ENCODE measurements at regions not wholly inside any gene's neighbourhood (a gene's known extent, or its start where the extent isn't known, plus 50 kb on each side); places are given as distances from the start of the nearest gene placed in this dataset.
"Not testable (repeated sequence)": the region's sequence is repeated elsewhere in the genome, so short reads cannot be mapped to it uniquely, and the experiment has no call there.

- not testable (repeated sequence) for DNase-seq (ENCODE audit: low read depth in 2 of 2)
Measured at GRCh38 chr21:28011970-28012369, 980.7 kb downstream of the LTN1 start.

DNA sequence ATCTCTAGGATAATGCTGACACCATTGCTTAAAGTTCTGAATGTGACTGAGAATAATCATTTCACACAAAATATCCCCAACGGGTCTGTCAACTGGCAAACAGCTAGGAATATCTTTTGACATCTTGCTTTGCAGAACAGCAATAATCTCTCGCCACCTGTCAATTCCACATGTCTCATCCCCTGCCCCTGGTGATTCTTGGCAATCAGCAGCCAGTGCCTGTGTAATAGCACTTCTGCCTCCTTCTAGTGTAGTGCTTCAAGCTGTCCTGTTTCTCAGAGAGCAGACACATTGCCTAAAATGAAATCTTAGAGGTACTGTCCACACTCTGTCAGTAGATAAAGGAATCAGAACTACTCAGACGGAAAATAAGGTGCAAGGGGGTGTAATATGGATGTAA, 984.4 kb downstream of the LTN1 start:
- DNase-seq (ENCODE audit: low read depth in 2 of 2): not testable (repeated sequence)

- DNase-seq (ENCODE audit: low read depth in 2 of 2): not testable (repeated sequence)
Measured at GRCh38 chr21:28003627-28004026, 989.0 kb downstream of the LTN1 start.

DNA sequence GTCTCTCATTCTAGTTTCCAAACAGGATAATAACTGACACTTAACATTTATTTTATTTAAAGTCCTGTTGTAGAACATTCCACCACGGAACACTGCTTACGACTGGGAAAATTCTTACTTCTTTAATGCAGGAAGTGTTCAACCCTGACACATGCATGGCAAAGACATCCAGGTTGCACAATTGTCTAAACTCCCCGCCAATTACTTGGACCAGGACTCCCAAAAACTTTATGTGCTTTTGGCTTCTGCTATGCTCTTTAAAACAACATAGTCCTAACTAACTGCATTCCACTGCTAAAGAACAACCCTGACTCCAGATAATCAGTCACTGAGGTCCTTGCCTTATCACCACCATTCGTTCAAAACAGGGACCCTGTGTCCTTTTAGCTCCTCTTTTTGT, 995.8 kb downstream of the LTN1 start:
- DNase-seq (ENCODE audit: low read depth in 2 of 2): not testable (repeated sequence)

DNA sequence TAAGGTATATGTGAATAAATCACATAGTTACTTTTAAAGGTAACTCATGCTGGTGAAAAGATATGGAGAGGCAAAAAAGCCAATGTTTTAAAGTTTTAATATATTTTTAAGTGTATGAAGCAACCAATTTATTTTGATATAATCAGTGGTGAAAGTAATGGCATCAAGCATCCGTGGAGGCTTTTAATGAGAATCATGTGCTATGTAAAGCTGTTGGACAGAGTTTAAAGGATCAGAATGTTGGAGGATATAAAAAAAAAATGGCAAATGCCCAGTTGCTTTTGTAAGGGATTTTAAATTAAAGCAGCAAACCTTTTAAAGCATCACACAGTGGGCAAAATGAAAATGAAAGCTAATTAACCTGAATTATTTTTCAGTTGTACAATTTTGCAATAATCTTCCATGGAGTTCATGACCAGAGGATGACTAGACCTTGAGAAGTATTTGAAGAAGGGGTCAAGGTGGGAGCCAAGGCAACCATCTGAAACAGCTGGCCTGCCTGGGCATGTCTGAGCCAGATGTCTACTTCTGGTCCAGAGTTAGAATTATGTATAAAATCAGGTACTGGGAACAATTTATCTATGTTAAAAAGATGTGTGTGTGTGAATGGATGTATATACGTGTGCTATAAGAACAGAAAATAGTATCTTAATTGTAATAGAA, 1007.9 kb downstream of the LTN1 start:
- DNase-seq (ENCODE audit: low read depth in 2 of 2): not testable (repeated sequence)

DNA sequence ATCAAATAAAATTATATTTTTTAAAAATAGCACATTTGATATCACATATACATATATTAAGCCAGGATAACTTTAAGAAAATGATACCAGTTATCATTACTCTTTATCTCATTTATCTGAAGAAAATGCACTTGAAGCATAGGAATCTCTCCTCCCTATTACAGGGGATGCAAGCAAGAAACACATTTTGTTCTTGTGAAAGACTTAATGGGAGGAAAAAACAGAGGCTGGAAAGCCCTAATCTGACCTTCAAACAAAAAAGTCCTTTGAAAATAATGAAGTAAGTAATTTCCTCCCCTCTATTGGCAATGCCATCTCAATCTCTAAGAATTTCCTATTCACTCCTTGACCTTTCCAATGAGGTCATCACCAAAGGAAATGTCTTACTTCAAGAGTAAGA, 1012.6 kb upstream of the ADAMTS5 start:
- not testable (repeated sequence) for DNase-seq (ENCODE audit: low read depth in 2 of 2)

DNA sequence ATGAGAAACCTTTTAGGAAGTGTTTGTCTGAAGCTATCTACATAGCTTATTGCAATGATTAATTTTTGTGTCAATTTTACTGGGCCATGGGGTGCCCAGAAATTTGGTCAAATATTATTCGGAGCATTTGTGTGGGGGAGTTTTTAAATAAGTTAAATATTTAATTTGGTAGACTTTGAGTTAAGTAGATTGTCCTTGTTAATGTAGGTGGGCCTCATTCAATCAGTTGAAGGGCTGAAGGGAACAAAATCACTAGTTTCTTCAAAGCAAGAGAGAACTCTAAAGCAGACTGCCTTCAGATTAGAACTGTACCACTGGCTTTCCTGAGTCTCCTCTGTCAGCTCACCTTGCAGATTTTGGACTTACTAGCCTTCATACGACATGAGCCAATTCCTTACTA, 1008.6 kb upstream of the ADAMTS5 start:
- no peak for DNase-seq (ENCODE audit: low read depth in 2 of 2)

- not testable (repeated sequence) for DNase-seq (ENCODE audit: low read depth in 2 of 2)
Measured at GRCh38 chr21:27974152-27974551, 1007.3 kb upstream of the ADAMTS5 start.

GRCh38 chr21:27968240-27968639, 1001.4 kb upstream of the ADAMTS5 start:
- DNase-seq (ENCODE audit: low read depth in 2 of 2): not testable (repeated sequence)

DNA sequence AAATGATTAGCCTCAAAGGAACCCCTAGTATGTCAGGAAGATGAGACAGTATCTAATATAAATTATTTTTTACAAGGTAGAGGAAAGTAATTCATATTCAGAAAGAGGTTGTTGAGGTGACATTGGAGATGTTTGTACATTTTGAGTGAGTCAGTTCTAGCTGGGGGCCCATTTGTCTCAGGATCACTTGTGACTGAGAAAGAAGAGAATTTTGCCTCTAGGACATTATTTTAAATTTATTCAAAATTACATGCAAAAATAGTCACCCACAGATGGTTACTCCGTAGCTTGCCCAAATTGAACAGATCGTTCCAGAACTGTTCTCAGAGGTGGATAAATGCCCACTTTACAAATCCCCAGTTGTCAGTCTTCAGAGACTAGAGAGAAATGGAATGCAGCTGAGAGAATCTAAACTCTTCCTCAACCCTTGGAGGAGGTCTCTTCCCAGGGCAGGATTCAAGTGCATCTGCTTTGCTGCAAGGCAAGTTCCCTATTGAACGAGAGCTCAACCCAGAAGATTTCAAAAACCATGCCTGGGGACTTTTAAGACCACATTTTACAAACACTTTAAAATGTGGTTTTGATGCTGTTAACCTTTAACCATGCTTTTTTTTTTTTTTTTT, 987.8 kb upstream of the ADAMTS5 start:
- no peak for DNase-seq (ENCODE audit: low read depth in 2 of 2)

GRCh38 chr21:27953340-27954045, 986.6 kb upstream of the ADAMTS5 start:
- DNase-seq (ENCODE audit: low read depth in 2 of 2): no peak

GRCh38 chr21:27949093-27949492, 982.2 kb upstream of the ADAMTS5 start:
- not testable (repeated sequence) for DNase-seq (ENCODE audit: low read depth in 2 of 2)

GRCh38 chr21:27930108-27930767, 963.4 kb upstream of the ADAMTS5 start:
- not testable (repeated sequence) for DNase-seq (ENCODE audit: low read depth in 2 of 2)

GRCh38 chr21:27929179-27929578, 962.3 kb upstream of the ADAMTS5 start:
- not testable (repeated sequence) for DNase-seq (ENCODE audit: low read depth in 2 of 2)

DNA sequence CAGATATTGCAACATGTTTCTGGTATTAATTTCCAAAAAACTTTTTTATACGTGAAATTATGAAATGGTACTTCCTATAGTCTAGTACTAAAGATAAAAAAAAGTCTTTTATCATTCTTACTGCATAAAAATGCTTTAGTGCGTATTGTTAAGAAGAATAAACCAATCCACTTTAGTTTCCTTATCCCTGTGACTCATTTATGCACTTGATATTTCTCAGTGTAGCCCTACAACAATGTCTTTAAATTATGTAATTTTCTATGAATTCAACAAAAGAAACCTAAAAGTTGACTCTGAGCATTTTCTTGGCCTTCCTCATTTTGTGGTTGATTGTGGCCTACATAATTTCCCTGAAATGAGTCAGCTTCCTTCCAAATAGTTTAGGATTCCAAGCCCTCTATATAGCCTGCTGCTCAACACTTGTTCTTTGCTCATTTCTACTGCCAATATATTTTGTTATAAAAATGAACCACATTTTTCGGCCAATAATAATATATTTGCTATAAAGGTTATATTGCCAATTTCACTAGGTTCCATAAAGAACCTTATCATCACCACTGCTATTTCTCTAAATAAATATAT, 961.7 kb upstream of the ADAMTS5 start:
- not testable (repeated sequence) for DNase-seq (ENCODE audit: low read depth in 2 of 2)

DNA sequence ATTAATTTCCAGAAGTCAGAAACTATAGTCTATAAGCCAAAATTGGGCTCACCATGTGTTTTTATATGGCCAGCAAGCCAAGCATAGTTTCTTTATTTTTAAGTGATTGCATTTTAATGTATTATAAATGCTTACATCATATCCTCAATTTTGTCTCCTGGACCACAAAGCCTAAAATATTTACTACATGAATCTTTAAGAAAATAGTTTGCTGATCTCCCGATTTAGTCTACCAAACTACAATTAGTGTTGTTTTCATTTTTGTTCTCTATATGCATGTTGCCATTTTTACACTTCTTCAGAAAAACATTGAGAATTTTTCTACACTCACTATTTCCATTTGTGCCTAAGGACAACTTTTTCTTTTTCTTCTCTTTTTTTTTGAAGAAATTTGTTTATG, 954.5 kb upstream of the ADAMTS5 start:
- not testable (repeated sequence) for DNase-seq (ENCODE audit: low read depth in 2 of 2)

DNA sequence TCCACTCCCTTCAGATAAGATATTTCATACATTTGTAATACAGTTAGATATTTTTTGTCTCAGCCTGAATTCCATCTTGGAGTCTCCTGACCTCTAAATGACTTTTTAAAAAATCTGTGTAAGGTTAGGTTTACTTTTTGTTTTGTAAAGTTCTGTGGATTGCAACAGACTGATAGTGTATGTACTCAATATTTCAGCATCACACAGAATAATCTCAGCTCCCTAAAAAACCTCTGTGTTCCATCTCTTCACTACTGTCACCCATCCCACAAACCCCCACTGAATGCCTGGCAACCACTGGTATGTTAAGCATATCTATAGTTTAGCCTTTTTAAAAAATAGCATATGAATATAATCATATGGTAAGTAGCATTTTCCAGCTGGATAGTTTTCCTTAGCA, 951.1 kb upstream of the ADAMTS5 start:
- DNase-seq (ENCODE audit: low read depth in 2 of 2): not testable (repeated sequence)

GRCh38 chr21:27916326-27916725, 949.4 kb upstream of the ADAMTS5 start:
- DNase-seq (ENCODE audit: low read depth in 2 of 2): not testable (repeated sequence)

DNA sequence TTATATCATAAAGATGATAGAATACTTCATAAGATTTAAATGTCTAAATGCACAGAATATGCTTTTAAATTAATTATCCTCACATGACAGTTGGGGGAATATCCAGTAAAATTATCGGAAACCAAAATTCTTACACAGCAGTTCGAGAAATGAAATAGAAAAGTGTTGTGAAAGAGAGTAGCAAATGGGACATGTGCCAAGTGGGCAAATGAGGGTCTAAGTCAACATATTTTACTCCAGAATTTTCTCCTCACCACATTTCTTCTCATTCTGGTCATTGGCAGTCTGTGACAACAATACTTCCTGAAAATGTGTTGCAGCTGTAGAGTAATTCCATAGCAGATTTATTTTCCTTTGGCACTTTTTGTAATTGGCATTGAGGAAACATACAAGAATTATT, 945.2 kb upstream of the ADAMTS5 start:
- DNase-seq (ENCODE audit: low read depth in 2 of 2): not testable (repeated sequence)

GRCh38 chr21:27909487-27909886, 942.6 kb upstream of the ADAMTS5 start:
- DNase-seq (ENCODE audit: low read depth in 2 of 2): not testable (repeated sequence)

DNA sequence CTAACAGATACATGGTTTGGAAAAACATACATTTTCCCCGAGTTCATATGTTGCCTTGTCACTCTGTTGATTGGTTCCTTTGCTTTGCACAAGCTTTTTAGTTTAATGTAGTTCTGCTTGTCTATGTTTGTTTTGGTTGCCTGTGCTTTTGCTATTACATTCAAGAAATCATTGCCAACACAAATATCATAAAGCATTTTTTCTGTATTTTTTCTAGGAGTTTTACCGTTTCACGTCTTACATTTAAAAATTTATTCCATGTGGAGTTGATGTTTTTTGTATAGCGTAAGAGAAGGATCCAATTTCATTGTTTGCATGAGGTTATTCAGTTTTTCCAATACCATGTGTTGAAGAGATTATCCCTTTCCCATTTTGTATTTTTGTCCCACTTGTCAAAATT, 941.9 kb upstream of the ADAMTS5 start:
- DNase-seq (ENCODE audit: low read depth in 2 of 2): not testable (repeated sequence)

GRCh38 chr21:27902904-27903303, 936.0 kb upstream of the ADAMTS5 start:
- DNase-seq (ENCODE audit: low read depth in 2 of 2): not testable (repeated sequence)

All from stimulated activated CD8-positive, alpha-beta memory T cell treated with anti-CD3 and anti-CD28 coated beads, Interleukin-7, amount 100 ng/mL, for 4 hours (primary cell).